ENCODE measurements at regions not wholly inside any gene's neighbourhood (a gene's known extent, or its start where the extent isn't known, plus 50 kb on each side); places are given as distances from the start of the nearest gene placed in this dataset.

DNA sequence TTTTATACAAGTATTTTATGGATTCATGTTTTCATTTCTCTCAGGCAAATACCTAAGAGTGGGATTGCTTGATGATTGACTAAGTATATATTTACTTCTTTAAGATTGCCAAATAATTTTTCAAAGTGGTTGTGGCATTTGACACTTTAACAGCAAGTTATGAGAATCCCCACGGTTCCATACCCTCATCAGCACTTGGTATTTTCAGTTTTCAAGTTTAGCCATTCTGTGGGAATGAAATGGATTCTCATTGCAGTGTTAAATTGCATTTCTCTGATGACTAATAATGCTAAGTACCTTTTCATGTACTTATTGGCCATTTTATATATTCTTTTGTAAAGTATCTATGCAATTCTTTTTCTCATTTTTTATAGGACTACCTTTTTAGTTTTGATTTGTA, 301.5 kb upstream of the DIO3 start:
- TF ChIP-seq, protein P1, sequence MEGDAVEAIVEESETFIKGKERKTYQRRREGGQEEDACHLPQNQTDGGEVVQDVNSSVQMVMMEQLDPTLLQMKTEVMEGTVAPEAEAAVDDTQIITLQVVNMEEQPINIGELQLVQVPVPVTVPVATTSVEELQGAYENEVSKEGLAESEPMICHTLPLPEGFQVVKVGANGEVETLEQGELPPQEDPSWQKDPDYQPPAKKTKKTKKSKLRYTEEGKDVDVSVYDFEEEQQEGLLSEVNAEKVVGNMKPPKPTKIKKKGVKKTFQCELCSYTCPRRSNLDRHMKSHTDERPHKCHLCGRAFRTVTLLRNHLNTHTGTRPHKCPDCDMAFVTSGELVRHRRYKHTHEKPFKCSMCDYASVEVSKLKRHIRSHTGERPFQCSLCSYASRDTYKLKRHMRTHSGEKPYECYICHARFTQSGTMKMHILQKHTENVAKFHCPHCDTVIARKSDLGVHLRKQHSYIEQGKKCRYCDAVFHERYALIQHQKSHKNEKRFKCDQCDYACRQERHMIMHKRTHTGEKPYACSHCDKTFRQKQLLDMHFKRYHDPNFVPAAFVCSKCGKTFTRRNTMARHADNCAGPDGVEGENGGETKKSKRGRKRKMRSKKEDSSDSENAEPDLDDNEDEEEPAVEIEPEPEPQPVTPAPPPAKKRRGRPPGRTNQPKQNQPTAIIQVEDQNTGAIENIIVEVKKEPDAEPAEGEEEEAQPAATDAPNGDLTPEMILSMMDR (conservative IDR thresholded peaks at IDR 0.05; ENCODE audit: low read depth in 2 of 2) = no peak
- TF ChIP-seq, protein P2, sequence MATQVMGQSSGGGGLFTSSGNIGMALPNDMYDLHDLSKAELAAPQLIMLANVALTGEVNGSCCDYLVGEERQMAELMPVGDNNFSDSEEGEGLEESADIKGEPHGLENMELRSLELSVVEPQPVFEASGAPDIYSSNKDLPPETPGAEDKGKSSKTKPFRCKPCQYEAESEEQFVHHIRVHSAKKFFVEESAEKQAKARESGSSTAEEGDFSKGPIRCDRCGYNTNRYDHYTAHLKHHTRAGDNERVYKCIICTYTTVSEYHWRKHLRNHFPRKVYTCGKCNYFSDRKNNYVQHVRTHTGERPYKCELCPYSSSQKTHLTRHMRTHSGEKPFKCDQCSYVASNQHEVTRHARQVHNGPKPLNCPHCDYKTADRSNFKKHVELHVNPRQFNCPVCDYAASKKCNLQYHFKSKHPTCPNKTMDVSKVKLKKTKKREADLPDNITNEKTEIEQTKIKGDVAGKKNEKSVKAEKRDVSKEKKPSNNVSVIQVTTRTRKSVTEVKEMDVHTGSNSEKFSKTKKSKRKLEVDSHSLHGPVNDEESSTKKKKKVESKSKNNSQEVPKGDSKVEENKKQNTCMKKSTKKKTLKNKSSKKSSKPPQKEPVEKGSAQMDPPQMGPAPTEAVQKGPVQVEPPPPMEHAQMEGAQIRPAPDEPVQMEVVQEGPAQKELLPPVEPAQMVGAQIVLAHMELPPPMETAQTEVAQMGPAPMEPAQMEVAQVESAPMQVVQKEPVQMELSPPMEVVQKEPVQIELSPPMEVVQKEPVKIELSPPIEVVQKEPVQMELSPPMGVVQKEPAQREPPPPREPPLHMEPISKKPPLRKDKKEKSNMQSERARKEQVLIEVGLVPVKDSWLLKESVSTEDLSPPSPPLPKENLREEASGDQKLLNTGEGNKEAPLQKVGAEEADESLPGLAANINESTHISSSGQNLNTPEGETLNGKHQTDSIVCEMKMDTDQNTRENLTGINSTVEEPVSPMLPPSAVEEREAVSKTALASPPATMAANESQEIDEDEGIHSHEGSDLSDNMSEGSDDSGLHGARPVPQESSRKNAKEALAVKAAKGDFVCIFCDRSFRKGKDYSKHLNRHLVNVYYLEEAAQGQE (IDR thresholded peaks at IDR 0.05; ENCODE audit: unreplicated experiment) = no peak
- TF ChIP-seq CREB1 (CRISPR knock-in tag; IDR thresholded peaks at IDR 0.05; ENCODE audit: low read depth) = no peak
